NCI-H524 treated with DMSO at 0.1 percent for 48 hours (cell line): ENCODE measurements at regions not wholly inside any gene's neighbourhood (a gene's known extent, or its start where the extent isn't known, plus 50 kb on each side); places are given as distances from the start of the nearest gene placed in this dataset.

Source experiments
- DNase-seq: peaks from one replicate; lab custom pipeline; 2025; lab: John Stamatoyannopoulos, UW

GRCh38 chrX:118878977-118879376 lies 55.4 kb downstream of the ZCCHC12 start:
- DNase-seq = no peak

- no peak for DNase-seq
These were observed 56.0 kb downstream of the ZCCHC12 start for GRCh38 chrX:118879586-118879985.

GRCh38 chrX:118883994-118884393 lies 60.4 kb downstream of the ZCCHC12 start:
- no peak for DNase-seq

GRCh38 chrX:118884552-118885138 lies 61.0 kb downstream of the ZCCHC12 start:
- no peak for DNase-seq

- DNase-seq = no peak
These were observed 70.3 kb downstream of the ZCCHC12 start for GRCh38 chrX:118893923-118894322.

- DNase-seq = peak; percentile 1
These were observed 72.4 kb upstream of the LONRF3 start for GRCh38 chrX:118901991-118902390.

GRCh38 chrX:118904218-118904617 lies 70.2 kb upstream of the LONRF3 start:
- DNase-seq = no peak

- DNase-seq = no peak
These were observed 69.8 kb upstream of the LONRF3 start for GRCh38 chrX:118904664-118905063.
